ENCODE measurements at regions not wholly inside any gene's neighbourhood (a gene's known extent, or its start where the extent isn't known, plus 50 kb on each side); places are given as distances from the start of the nearest gene placed in this dataset.

- TF ChIP-seq POLR2A (IDR thresholded peaks at IDR 0.05) (no peak), CTCF (IDR thresholded peaks at IDR 0.05) (no peak)
Measured at GRCh38 chr9:21751998-21752397, 50.4 kb upstream of the MTAP start.

Data from uterus (tissue), 2 donors.